NCI-H146 (cell line): ENCODE measurements at regions not wholly inside any gene's neighbourhood (a gene's known extent, or its start where the extent isn't known, plus 50 kb on each side); places are given as distances from the start of the nearest gene placed in this dataset.
"Not testable (repeated sequence)": the region's sequence is repeated elsewhere in the genome, so short reads cannot be mapped to it uniquely, and the experiment has no call there.

Experiments
- DNase-seq: peaks from one replicate; lab custom pipeline; 2025; lab: John Stamatoyannopoulos, UW

DNA sequence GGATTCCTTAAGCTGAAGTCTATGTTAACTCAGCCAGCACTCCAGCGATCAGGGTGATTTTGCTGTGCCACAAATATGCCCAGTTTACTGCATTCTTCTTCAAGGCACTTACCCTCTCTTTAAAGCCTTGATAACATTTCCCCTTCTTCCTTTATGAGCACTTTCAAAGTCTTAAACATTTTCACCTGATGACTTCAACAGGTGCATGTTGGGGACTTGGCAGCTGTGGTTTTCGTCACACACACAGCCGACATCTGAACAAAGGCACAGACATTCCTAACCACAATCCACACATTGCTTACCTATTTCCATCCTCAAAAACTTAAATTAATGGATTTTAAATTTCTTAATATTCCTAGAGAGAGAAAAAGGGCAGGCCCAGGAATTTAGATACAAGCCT, 331.5 kb downstream of the CRPPA start:
- no peak for DNase-seq

DNA sequence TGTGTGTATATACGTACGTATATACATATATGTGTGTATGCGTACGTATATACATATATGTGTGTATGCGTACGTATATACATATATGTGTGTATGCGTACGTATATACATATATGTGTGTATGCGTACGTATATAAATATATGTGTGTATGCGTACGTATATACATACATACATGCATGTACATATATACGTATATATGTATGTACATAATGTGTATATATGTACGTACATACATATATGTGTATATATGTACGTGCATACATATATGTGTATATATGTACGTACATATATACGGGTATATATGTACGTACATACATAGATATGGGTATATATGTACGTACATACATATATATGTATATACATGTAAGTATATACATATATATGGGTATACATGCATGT, 332.1 kb downstream of the CRPPA start:
- DNase-seq = no peak

DNA sequence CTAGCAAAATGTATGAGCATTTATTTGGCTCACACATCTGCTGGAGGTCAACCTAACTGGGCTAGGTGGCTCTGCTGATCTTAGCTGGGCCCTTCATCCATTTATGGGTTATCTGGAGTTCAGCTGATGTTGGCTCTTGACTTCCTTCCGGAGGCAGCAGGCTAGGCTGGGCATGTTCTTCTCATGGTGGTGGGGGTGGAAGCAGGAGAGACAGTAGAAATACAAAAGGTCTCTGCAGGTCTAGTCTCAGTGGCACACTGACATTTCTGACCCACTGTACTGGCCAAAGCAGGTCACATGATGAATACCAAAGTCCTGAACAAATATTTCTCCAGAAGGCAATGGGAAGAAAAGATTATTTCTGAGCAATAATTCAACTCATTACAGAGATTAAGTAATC, 334.6 kb downstream of the CRPPA start:
- DNase-seq = no peak

DNA sequence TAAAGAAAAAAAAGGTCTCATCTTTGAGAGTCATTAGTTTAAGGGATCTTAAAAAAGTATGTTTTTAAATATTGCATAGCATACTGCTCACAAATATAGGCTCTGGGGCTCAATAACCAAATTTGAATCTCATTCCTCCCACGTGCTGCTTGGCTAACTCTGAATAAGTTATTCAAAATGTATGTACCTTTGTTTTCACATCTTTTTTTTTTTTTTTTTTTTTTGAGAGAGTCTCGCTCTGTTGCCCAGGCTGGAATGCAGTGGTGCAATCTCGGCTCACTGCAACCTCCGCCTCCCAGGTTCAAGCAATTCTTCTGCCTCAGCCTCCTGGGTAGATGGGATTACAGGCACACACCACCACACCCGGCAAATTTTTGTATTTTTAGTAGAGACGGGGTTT, 335.6 kb downstream of the CRPPA start:
- DNase-seq = not testable (repeated sequence)

DNA sequence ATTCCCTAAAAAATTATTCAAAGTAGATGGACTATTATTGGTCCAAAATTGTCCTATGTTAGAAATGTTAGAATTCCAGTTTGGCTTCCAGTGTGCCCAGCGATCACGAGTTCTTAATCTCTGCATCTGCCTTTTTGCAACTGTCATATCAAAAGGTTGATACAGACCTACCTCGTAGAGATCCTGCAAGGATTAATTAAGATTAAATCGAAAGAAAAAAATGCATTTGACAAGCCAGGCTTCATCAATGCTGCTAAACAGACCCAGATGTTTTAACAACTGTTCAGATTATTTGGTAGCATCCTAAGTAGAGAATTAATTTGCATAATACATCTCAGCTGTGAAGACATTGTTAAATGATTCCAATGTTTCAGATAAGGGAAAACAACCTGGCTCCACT, 336.5 kb downstream of the CRPPA start:
- no peak for DNase-seq

DNA sequence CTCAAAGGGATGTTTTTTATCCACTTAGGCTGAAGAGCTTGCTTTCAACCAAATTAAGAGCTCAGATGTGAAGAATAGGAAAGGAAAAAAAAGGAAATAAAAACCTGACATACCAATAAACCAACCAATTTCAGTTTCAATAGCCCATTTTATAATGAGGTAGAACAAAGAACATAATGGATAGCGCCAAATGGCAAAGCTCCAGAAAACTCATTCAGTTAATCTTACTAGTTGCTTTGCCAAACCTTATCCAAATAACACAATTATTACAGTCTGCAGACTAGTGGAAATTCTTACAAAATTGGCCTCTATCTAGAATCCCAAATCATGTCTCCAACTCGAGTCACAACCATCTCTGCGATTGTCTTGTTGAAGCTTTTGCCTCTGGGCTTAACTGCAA, 337.0 kb downstream of the CRPPA start:
- no peak for DNase-seq

DNA sequence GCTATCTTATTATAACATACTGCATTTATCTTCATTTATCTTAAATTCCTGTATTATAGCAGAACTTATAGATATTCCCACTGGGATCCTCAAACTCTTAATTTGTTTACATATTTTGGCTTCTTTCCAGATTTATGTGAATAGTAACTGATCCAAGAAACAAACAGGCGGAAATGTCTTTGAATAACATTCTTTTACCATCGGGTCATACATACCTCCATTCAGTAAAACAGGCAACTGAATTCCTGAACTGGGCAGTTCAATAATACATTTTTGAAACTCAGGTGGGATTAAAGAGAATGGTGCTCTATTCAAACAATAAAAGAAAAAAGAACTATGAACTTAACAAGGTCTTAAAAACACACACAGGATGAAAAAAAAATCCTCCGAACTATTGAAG, 337.4 kb downstream of the CRPPA start:
- no peak for DNase-seq

DNA sequence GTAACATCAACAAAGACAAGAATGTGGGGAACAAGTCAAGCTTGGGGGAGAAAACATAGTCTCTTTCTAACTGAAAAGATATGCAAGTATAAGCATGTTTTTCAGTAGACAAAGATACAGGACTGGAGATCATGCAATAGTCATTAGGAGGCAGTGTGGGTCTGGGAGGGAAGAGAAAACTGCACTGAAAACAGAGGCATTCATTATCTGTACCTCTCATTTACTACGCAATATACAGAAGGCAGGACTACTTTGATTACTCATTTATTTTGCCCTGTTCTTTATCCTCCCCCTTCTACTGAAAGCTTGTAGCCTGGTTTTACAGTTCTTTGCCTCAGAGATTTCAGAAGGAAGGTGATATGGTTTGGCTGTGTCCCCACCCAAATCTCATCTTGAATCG, 341.2 kb downstream of the CRPPA start:
- DNase-seq = no peak

DNA sequence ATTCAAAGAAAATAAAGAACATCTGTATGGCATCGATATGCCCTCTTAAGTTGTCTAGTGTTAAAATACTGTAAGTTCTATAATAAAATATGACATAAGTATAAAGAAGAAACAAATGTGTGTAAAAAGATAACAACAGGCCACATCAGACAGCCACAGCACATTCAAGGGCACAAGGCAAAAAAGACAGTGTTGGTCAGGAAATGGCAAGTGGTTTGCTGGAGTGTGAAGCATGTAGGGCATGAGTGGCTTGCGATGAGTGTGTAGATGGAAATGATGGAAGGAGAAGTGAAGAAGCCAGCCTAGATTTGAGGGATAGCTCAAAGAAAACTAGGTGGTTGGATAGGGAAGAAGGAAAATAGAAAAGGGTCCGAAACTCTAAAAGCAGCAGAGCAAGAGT, 341.6 kb downstream of the CRPPA start:
- no peak for DNase-seq

DNA sequence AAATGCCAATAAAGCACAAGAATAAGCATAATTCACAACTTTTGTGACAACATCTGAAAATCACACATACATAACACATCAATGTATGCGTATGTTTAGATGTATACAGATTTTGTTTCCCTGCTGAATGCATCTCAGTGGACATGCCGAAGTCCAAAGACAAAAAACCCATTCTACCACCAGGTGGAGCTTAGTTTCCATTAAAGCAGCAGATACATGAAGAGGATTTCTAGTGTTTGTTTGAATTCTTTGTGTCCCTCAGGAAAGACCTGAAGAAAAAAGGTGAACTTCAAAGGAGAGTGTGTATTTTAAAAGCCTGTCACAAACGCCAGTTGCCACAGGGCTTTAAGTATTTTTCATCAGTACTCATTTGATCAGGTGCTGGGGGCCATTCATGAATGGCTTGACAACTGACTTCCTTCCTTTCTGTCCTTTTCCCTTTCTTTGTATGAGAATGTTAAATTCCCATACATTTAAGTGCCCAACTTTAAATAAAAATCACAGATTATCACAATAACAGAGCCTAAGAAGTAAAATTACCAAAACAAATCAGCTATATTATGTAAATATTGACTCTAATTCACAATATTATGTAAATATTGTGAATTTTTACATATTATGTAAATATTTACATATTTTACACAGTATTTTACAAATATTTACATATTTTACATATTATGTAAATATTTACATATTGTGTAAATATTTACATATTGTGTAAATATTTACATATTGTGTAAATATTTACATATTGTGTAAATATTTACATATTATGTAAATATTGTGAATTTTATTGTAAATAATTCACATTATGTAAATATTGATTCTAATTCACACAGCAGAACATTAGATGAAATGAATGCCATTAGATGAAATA, 343.0 kb downstream of the CRPPA start:
- peak; percentile 66 for DNase-seq

DNA sequence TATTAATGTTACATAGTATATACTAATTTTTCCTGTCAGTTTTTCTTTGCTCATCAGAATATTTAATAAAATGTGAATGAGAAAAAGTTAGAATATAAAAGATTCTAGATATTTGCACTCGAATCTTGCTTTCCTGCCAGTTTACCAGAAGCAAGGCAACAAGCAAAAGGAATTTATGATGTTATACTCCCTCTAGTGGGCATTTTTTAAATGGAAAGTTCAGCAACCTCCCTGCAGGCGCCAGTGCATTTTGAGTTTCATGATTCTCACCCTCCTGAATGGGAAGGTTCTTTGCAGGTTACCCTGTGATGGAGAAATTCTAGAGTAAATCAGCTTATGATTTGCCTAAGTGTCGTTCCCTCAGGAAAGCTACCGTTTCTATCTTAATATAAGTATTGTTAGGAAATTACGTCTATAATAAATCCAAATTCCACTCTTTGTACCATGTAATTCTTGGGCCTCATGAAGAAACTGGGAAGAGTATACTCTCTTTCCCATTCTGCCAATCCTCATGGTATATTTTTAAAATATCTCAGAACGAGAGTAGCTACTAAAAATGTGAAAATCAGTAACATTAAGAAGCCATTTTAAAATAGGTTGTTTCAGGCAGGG, 350.0 kb downstream of the CRPPA start:
- DNase-seq = peak; percentile 67

DNA sequence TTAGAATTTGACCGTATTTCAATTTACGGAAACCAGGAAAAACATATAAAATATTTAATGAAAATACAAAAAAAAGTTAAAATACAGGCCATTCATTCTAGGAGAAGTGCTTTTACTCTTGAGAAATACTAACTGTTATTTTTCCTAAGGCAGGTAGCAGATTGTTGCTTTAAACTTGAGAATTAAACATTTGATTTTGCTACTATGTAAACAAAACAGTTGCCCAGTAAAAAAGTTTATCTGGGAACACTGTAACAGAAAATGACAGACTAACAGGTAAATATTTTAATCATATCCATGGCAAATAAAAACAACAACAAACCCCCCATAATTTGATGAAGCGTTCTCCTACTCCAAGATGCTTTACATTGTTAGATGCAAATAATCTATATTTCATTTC, 350.5 kb downstream of the CRPPA start:
- no peak for DNase-seq

DNA sequence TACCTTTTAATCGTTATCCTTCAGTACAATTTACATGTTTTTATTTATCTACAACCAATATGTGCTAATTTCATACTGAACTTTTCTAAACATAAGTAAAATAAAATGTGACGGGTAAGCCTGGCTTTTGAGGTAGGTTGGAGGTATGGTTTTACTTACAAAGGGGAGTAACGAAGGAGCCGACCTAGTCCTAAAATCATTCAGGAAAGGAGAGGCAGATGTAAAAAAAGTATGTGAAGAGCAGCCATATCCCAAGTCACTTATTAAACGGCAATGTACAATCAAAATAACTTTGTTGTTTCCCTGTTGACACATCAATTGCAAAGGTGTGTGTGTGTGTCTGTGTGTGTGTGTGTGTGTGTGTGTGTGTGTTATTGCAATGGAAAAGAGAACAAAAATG, 351.3 kb downstream of the CRPPA start:
- DNase-seq = no peak

DNA sequence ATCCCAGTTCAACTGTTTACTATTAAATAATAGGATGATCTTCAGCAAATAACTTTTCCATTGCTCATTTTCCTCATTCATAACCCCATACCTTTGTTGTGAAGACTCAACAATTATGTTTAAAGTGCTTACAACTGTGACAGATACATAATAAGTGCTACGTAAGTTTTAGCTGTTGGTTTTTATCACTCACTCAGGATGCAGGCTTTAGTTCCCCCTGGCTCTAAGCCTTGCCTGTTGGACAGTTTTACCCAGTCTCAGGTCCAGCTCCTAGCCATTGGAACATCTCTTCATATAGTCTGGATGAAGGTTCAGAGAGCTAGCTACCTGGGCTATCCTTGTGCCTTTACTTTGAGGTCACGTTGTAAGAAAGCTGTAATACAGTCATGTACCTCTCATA, 353.2 kb downstream of the CRPPA start:
- DNase-seq = no peak

DNA sequence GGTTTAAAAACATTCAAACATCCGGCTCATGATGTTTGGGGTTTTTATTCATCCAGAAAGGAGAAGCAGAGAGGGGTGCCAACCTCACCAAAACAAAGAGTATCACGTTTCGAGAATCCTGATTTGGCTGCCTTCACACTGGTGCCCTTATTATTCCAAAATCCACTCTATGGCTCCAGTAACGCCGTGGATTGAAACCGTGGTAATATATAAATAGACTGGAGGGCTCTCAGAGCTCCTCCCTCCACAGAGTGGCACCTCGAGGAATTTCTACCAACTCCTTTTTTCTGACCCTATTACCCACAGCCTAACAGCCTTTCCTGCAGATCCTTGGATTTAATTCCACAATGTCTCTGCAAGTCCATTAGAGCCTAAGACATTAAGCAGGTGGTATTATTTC, 353.6 kb downstream of the CRPPA start:
- DNase-seq = peak; percentile 63

DNA sequence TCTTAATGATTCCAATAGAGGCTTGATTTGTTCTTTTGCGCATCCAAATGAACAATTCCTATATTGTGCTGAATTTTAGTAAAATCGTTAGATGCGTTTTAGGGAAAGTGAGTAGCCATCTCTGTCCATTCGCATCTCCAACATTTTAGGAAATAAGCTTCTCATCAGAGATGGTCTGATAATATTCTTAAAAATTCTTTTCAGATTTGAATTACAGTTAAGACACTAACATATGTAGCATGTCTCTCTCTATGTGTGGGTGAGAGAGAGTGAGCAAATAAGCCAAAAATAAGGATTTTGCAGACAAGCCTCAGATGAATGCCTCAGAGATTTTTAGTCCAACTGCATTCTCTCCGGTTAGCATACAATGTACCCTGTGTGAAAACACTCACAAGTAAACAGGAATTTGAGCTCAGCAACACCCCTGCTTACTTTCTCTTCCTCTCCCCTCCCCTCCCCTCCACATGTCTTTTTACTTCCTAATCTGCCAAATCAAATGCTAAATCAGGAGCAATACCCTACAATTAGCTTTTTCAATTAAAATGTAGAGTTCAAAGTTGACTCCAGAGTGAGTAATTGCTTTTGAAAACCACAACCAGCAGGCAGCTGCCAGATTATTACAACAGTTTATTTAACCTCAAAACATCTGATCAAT, 354.4 kb downstream of the CRPPA start:
- peak; percentile 76 for DNase-seq

DNA sequence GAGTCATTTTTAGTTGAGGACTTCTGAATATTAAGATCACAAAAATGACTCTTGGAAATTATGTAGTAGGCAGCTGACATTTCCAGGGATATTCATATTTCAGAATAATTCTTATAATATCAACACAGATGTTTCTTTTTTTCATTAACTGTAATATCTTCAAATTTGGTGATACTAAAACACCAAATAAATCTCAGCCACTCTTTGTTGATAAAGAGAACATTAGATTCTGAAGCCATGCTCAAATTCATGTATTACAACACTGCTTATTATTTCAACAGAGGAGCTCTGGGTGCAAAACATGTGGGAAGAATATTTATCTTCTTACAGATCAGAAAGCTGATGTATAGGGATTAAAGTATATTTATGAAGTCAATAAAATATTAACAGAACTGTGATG, 355.4 kb downstream of the CRPPA start:
- no peak for DNase-seq

DNA sequence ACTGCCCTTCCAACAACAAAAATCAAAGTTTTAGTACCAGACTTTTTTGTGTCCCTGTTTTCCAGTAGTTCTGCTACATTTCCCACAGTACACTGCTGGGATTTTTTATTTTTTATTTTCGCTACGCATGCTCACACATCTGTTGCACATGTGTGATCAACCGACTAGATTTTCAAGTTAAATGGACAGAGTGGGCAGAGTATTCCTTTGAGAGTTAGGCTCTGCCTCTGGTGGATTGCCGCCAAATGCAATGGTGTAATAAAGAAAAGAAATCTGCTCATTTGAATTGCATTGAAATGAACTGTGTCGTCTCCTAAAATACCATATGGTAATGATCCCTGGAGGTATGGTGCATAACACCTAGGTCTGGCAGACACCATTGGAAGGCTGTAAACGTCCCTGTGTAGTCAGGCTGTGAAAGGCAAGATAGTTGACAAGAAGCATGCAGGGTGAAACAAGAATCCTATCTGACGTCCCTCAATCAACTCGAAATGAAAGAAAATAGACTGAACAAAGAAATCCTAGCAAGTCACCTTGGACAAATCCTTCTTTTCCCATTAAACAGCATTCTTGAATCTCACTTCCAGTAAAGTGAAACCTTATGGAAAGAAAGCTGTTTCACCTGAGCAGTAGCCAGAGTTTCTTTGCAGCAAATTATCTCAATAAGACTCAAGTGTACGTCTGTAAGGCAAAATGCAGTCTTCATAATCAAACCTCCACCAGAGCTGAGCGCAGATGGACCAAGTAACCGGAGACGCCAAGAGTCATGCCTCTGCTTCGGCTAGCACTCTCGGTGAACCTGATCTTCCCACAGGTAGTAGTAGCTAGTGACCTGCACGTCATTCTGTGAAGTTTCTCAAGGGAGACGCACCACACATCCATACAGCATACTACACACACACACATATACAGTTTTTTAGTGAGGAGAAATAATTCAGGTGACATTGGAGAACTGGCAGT, 357.3 kb downstream of the CRPPA start:
- DNase-seq = no peak

DNA sequence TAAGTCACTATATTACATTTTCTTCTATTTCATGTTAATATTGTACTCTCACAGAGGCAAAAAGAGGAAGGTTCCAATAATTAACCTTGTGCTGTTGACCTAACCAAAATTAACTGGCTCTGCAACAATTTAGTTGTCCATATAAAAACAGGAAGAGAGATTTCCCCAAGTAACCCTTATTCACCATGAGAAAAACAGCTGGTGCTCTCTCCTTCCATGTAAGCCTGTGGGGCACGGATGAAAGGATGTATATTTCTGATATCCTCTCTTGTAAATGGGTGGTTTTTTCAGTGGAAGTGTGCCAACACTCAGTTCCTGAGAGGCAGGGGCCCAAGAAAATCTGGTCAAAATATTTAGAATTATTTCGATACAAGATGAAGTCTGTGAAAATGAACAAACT, 358.1 kb downstream of the CRPPA start:
- no peak for DNase-seq

DNA sequence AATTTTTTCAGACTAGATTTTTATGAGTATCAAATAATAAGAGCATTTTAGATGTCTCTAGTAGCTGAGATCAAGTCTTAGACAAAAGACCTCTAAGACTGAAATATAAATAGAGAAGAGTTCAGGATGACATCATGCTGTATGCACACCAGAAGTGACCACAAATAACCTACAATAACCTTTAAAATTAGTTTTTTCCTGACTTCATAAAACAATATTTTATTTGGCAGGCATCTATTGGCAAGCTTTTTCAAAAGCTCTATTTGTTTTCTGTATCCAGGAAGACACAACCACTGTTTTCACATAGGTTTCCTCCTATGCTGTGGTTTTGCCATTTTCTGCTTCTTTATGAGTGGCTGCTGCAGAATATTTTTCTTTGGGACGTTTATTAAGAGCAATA, 359.1 kb downstream of the CRPPA start:
- DNase-seq = no peak

DNA sequence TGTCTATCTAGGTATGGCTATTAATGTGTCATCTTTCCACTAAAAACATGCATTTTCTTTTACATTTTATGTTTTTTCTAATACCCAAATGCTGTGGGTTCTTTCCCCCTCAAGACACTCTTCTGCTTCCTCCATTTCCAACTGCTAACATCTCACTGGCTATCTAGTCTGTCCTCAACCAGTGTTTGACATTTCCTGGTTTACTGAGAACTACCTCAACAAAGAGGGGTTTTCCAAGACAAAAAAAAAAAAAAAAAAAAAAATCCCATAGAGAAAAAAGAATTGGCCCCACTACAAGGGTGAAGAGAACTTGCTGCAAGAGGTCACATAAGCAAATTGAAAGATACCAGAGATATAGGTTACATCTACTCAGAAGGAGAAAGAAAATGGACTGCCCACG, 359.7 kb downstream of the CRPPA start:
- DNase-seq = no peak

DNA sequence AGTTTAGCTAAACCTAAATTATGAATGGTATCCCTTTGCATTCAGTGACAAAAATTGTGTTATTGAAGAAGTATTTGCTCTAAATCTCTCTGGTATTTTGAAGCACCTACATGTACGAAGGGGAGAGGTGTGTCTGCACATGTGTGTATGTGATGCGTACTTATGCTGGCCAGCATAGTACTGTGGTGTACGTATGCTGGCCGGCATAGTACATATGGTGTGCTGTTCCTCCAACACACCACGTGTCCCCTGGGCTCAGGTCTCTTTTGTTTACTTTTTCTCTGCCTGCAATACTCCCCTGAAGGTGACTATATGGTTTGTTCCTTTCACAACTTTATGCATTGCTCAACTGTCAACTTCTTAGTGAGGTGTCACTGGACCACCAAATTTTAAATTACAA, 360.3 kb downstream of the CRPPA start:
- DNase-seq = no peak
